ENCODE measurements at regions not wholly inside any gene's neighbourhood (a gene's known extent, or its start where the extent isn't known, plus 50 kb on each side); places are given as distances from the start of the nearest gene placed in this dataset.

DNA sequence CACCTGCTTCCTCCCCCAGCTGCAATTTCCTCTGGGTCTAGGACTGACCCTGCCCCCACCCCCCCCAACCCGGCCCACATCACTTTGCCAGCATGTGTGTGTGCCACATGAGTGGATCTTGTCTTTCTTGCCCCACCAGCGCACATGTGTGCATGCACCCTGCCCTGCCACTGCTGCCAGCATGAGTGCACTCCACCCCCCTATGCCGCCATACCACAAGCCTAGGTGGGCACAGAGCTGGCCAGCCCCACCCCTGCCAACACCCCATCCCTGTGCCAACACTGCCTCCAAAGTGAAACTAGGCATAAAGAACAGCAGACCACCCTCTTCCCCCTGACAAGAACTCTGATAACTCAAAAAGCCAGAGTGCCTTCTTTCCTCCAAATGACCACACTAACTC is 296.3 kb upstream of the SGO1 start:
- TF ChIP-seq, protein P1, sequence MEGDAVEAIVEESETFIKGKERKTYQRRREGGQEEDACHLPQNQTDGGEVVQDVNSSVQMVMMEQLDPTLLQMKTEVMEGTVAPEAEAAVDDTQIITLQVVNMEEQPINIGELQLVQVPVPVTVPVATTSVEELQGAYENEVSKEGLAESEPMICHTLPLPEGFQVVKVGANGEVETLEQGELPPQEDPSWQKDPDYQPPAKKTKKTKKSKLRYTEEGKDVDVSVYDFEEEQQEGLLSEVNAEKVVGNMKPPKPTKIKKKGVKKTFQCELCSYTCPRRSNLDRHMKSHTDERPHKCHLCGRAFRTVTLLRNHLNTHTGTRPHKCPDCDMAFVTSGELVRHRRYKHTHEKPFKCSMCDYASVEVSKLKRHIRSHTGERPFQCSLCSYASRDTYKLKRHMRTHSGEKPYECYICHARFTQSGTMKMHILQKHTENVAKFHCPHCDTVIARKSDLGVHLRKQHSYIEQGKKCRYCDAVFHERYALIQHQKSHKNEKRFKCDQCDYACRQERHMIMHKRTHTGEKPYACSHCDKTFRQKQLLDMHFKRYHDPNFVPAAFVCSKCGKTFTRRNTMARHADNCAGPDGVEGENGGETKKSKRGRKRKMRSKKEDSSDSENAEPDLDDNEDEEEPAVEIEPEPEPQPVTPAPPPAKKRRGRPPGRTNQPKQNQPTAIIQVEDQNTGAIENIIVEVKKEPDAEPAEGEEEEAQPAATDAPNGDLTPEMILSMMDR (IDR thresholded peaks at IDR 0.05), result no peak
- TF ChIP-seq POLR2A (IDR thresholded peaks at IDR 0.05), result no peak

Data from Peyer's patch (tissue), 4 donors.